ENCODE measurements at regions not wholly inside any gene's neighbourhood (a gene's known extent, or its start where the extent isn't known, plus 50 kb on each side); places are given as distances from the start of the nearest gene placed in this dataset.
"Not testable (repeated sequence)": the region's sequence is repeated elsewhere in the genome, so short reads cannot be mapped to it uniquely, and the experiment has no call there.

- TF ChIP-seq CTCF (IDR thresholded peaks at IDR 0.05; ENCODE audit: insufficient read depth, low read length, poor library complexity, severe bottlenecking): no peak
- Histone ChIP-seq H3K36me3 (ENCODE audit: control insufficient read depth, insufficient read depth, low read length) (no peaks in the 10 kb centered on the region), H3K4me3 (replicated peaks; ENCODE audit: low read depth, low read length) (no peak overlapping the region), H3K27me3 (replicated peaks; ENCODE audit: control insufficient read depth, insufficient read depth, low read length) (no peaks in the 10 kb centered on the region)
- DNase-seq (ENCODE audit: extremely low read depth, insufficient read length): no peak
Observed at GRCh38 chr7:150003304-150003810, 129.6 kb downstream of the ATP6V0E2 start.

- H3K36me3 ChIP-seq (ENCODE audit: control insufficient read depth, insufficient read depth, low read length); H3K27me3 ChIP-seq (replicated peaks; ENCODE audit: control insufficient read depth, insufficient read depth, low read length); H3K4me3 ChIP-seq (replicated peaks; ENCODE audit: low read depth, low read length); DNase-seq (ENCODE audit: extremely low read depth, insufficient read length): not testable (repeated sequence)
Observed at GRCh38 chr7:150003973-150004372, 130.2 kb downstream of the ATP6V0E2 start.

DNA sequence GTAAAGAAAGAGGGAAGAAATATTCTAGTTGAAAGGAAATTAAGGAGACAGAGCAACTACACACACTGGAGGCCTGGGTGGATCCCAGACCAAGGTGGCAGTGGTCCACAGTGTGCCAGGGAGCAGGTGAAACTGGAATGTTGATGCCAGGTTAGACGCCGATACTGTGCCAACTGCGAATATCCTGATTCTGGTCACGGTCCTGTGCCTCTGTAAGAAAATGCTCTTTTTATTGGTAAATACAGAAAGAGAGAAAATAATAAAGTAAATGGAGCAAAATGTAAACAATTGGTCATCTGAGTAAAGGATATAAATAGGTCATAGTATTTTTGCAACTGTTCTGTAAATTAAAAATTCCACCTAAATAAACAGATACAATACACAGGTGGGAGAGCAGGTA is 131.1 kb downstream of the ATP6V0E2 start:
- not testable (repeated sequence) for DNase-seq (ENCODE audit: extremely low read depth, insufficient read length); H3K27me3 ChIP-seq (replicated peaks; ENCODE audit: control insufficient read depth, insufficient read depth, low read length); H3K36me3 ChIP-seq (ENCODE audit: control insufficient read depth, insufficient read depth, low read length); H3K4me3 ChIP-seq (replicated peaks; ENCODE audit: low read depth, low read length)

DNA sequence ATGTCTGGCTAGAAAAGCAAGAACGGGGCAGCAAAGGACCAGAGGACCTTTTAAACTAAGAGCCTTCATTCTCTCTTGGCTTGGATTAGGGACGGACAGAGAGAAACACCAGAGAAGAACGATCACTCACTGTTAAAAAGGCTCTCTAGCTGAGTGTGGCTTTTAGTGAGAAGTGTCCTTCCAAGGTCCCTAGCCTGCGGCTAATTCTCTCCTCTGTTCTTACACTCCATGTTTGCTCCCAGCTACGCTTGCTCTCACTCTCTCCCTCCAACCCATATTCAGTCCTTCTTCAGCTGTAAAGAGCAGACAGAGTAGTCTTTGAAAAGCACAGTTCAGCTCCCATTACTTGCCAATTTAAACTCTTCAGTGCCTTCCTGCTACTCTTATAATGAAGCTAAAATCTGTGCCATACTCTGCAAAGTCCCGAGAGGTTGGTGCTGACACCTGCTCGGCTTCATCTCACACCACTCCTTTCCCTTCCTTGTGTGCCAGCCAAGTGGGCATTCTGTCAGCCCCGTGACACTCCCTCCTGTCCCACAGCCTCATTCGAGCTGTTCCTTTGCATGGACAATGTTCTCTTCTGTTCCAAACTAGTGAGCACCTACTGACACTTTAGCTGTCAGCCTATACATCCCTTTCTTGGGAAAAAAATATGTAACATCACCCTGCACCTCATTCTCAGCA is 136.0 kb downstream of the ATP6V0E2 start:
- not testable (repeated sequence) for H3K4me3 ChIP-seq (replicated peaks; ENCODE audit: low read depth, low read length); H3K36me3 ChIP-seq (ENCODE audit: control insufficient read depth, insufficient read depth, low read length); H3K27me3 ChIP-seq (replicated peaks; ENCODE audit: control insufficient read depth, insufficient read depth, low read length); DNase-seq (ENCODE audit: extremely low read depth, insufficient read length)

DNA sequence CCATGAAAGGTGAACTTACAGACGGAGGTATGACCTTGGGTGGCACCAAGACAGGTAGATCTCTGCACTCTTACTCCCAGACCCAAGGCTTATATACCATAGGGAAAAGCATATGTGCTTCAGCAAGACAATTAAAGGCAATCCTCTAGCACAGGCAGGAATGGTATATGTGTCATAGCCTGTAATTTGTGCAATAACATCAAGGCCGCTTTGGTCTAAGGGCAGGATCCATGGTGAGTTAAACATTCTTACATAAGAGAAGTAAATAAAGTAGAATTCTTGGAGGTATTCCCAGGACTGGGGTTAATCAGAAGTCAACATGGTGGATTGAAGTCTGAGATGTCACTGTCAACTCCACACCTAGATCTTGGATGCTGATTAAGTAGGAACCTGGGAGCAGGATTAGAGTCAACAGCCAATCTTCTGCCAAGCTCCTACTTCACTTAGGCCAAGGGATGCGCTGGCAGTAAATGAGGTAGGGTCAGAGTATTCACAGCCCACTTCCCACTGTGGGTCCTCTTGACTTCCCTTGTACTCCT is 143.0 kb downstream of the ATP6V0E2 start:
- not testable (repeated sequence) for H3K36me3 ChIP-seq (ENCODE audit: control insufficient read depth, insufficient read depth, low read length); DNase-seq (ENCODE audit: extremely low read depth, insufficient read length); H3K4me3 ChIP-seq (replicated peaks; ENCODE audit: low read depth, low read length); H3K27me3 ChIP-seq (replicated peaks; ENCODE audit: control insufficient read depth, insufficient read depth, low read length)

DNA sequence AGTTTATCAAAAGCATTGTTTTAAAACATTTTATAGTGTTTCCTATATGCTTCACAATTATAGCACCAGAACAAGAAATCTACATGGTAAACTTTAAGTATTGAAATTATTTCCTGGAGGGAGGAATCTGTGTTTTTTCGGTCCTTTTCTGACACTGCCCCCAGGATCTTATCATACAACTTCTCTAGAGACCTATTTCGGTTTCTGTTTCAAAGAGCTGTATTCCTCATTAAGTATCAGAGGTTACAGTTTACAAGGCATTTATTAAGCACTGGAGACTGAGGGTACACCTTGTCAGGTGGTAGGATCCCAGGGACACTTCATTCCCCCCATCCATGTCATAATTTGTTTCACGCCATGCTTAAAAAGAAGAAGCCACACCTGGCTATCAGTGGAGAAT is 146.4 kb downstream of the ATP6V0E2 start:
- H3K4me3 ChIP-seq (replicated peaks; ENCODE audit: low read depth, low read length); DNase-seq (ENCODE audit: extremely low read depth, insufficient read length); H3K27me3 ChIP-seq (replicated peaks; ENCODE audit: control insufficient read depth, insufficient read depth, low read length); H3K36me3 ChIP-seq (ENCODE audit: control insufficient read depth, insufficient read depth, low read length): not testable (repeated sequence)

DNA sequence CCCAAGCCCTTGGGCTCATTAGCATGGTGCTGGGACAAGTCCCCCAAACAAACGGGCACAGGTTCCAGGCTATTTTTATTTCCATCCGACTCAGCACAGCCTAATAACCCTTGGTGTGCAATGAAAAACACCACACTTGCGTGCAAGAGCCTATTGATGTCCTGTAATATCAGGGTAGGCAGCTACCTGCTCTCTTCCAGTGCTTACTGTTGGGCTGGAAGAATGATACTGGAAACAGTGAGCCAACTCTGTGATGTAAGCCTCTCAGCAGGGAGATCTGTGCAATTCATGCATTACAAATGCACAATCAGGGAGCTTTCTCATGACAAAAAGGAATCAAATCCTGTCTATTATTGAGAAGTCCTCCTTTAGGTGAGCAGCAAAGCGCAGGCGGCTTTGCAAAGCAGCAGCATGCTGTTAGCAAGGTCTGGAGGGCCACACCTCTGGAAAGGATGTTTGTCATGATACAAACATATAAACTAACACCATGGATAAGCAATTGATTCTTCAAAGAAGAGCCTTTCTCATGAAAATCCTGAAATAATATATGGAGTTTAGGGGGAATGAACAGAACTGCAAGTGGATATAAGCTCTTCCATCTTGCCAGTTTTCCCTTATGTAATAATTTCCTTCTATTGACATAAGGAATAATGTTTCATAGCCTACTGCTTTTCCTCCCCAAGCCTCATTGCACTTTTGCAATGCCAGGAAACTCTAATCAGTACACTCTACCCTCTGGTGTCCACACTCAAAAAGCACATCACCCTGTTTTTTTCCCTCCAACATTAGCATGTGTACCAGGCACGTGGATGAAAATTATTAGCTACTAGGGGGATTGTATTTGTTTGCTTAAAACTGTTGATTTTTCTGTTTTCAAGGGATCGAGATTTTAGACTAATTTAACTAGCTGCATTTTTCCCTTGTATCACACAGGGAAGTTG is 151.1 kb downstream of the ATP6V0E2 start:
- not testable (repeated sequence) for DNase-seq (ENCODE audit: extremely low read depth, insufficient read length); H3K27me3 ChIP-seq (replicated peaks; ENCODE audit: control insufficient read depth, insufficient read depth, low read length); H3K4me3 ChIP-seq (replicated peaks; ENCODE audit: low read depth, low read length); H3K36me3 ChIP-seq (ENCODE audit: control insufficient read depth, insufficient read depth, low read length)

DNA sequence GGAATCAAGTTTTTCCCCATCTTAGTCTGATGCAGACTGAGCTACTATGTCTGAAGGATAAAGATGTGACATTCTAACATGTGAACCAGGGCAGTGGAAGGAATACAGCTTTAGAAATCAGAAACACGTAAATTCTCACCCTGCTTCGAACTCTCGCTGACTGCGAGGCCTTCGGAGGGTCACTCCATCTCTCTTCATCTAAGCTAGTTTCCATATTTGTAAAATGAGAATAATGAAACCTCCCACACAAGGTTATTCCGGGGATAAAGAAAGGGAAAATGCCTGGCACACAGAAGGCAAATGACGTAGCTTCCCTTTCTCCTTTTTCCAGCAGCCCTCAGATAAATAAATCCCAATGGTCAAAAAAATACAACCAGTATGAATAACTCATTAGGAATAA is 152.0 kb downstream of the ATP6V0E2 start:
- not testable (repeated sequence) for H3K27me3 ChIP-seq (replicated peaks; ENCODE audit: control insufficient read depth, insufficient read depth, low read length); DNase-seq (ENCODE audit: extremely low read depth, insufficient read length); H3K4me3 ChIP-seq (replicated peaks; ENCODE audit: low read depth, low read length); H3K36me3 ChIP-seq (ENCODE audit: control insufficient read depth, insufficient read depth, low read length)

- not testable (repeated sequence) for H3K4me3 ChIP-seq (replicated peaks; ENCODE audit: low read depth, low read length); H3K36me3 ChIP-seq (ENCODE audit: control insufficient read depth, insufficient read depth, low read length); DNase-seq (ENCODE audit: extremely low read depth, insufficient read length); H3K27me3 ChIP-seq (replicated peaks; ENCODE audit: control insufficient read depth, insufficient read depth, low read length)
Observed at GRCh38 chr7:150028344-150029012, 154.7 kb downstream of the ATP6V0E2 start.

DNA sequence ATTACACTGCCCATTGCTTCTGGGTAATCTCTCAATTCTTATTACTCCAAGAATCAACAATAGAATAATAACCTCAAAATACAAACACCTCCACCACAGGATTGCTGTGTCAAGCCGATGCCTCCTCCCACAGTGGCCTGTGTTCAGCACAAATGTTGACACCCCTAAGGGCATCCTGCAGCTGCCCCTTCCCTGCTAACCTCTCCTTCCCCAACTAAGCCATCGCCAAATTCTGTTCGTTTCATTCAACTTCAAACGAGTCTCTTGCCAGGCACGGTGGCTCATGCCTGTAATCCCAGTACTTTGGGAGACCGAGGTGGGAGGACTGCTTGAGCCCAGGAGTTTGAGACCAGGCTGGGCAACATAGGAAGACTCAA is 155.2 kb downstream of the ATP6V0E2 start:
- H3K27me3 ChIP-seq (replicated peaks; ENCODE audit: control insufficient read depth, insufficient read depth, low read length); DNase-seq (ENCODE audit: extremely low read depth, insufficient read length); H3K4me3 ChIP-seq (replicated peaks; ENCODE audit: low read depth, low read length); H3K36me3 ChIP-seq (ENCODE audit: control insufficient read depth, insufficient read depth, low read length): not testable (repeated sequence)

DNA sequence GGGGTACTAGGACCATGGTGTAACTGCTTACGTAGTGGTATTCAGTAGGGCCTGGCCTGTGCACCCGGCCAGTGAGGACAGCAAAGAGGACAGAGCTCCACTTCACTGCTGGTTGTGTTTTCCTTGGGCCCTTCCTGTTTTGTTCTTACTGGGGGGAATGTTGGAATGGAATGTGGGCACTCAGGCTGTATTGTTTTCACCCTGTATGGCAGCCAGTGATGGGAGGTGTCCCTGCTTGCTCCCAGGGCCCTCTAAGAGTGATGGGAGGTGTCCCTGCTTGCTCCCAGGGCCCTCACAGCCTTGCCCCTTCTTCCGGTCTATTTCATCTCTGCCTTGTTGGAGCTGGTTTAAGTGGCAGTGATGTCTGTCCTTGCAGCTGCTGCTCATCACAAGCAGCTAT is 158.0 kb downstream of the ATP6V0E2 start:
- not testable (repeated sequence) for H3K4me3 ChIP-seq (replicated peaks; ENCODE audit: low read depth, low read length); H3K27me3 ChIP-seq (replicated peaks; ENCODE audit: control insufficient read depth, insufficient read depth, low read length); H3K36me3 ChIP-seq (ENCODE audit: control insufficient read depth, insufficient read depth, low read length); DNase-seq (ENCODE audit: extremely low read depth, insufficient read length)

GRCh38 chr7:150033711-150034110 is 159.9 kb downstream of the ATP6V0E2 start:
- not testable (repeated sequence) for H3K4me3 ChIP-seq (replicated peaks; ENCODE audit: low read depth, low read length); H3K36me3 ChIP-seq (ENCODE audit: control insufficient read depth, insufficient read depth, low read length); H3K27me3 ChIP-seq (replicated peaks; ENCODE audit: control insufficient read depth, insufficient read depth, low read length); DNase-seq (ENCODE audit: extremely low read depth, insufficient read length)
